Adrenal gland (tissue), 5 donors: ENCODE measurements at regions not wholly inside any gene's neighbourhood (a gene's known extent, or its start where the extent isn't known, plus 50 kb on each side); places are given as distances from the start of the nearest gene placed in this dataset.

Source experiments
- CTCF ChIP-seq, 6 experiments: fragments of 450-650 bp in 4 of 6; fragments of 200-600 bp in 2 of 6; sonication (generic) in 1 of 6; IDR thresholded peaks; 1 replicate in 5 of 6; 2 replicates in 1 of 6; pipeline versions ENCODE4 v1.5.1 to v1.8.0; 2016 to 2021; ENCODE audit warnings: antibody characterized with exemption in 6 of 6, mild to moderate bottlenecking in 2 of 6, moderate library complexity in 1 of 6
- POLR2A ChIP-seq, 2 donors: fragments of 450-650 bp; IDR thresholded peaks; one replicate each; pipeline ENCODE4 v1.6.1; 2017; ENCODE audit warnings: antibody characterized with exemption in 2 of 2, mild to moderate bottlenecking in 2 of 2, moderate library complexity in 1 of 2
- donor health status: DM: no; HTN: no; CAD: no.

- no peak for TF ChIP-seq CTCF (IDR thresholded peaks at IDR 0.05)
- TF ChIP-seq POLR2A (IDR thresholded peaks at IDR 0.05) = no peak
These were observed 521.4 kb upstream of the GHITM start for GRCh38 chr10:83617692-83618545.
